CD4-positive, alpha-beta memory T cell (primary cell): ENCODE measurements at regions not wholly inside any gene's neighbourhood (a gene's known extent, or its start where the extent isn't known, plus 50 kb on each side); places are given as distances from the start of the nearest gene placed in this dataset.

Experiments used
- CTCF ChIA-PET: fragments of 350-600 bp; sonication (Branson Sonifier 250); formaldehyde crosslinking; loops from one replicate; lab custom pipeline; 2021; ENCODE audit warnings: inconsistent platforms; ENCODE audit not compliant: partially characterized antibody; lab: Charles Lee
- POLR2A ChIA-PET: fragments of 350-600 bp; sonication (Branson Sonifier 250); formaldehyde crosslinking; loops from one replicate; lab custom pipeline; 2021; ENCODE audit not compliant: partially characterized antibody; lab: Charles Lee
- DNase-seq, 5 donors: peaks; one replicate each; pipeline versions ENCODE4 v3.0.0 to v3.0.0-alpha.2; 2020 to 2022; ENCODE audit warnings: mixed read lengths in 1 of 5
- H3K27ac ChIP-seq: one replicate; pipeline ENCODE4 v1.7.0; 2013; ENCODE audit warnings: low read depth, low read length
- H3K27me3 ChIP-seq: 2 replicates; pipeline ENCODE4 v1.7.0; 2013; ENCODE audit warnings: mild to moderate bottlenecking, low read length, moderate library complexity; ENCODE audit not compliant: insufficient read depth
- H3K36me3 ChIP-seq: 2 replicates; pipeline ENCODE4 v1.7.0; 2013; ENCODE audit warnings: mild to moderate bottlenecking, low read length, moderate library complexity; ENCODE audit not compliant: insufficient read depth
- H3K4me1 ChIP-seq: 2 replicates; pipeline ENCODE4 v1.7.0; 2013; ENCODE audit warnings: mild to moderate bottlenecking, low read length, moderate library complexity; ENCODE audit not compliant: insufficient read depth
- H3K4me3 ChIP-seq, 2 donors: one replicate each; pipeline ENCODE4 v1.7.0; 2013; ENCODE audit warnings: low read length in 2 of 2, mild to moderate bottlenecking in 1 of 2
- H3K9me3 ChIP-seq, 2 donors: one replicate each; pipeline ENCODE4 v1.7.0; 2013; ENCODE audit warnings: low read length in 2 of 2, control low read depth in 1 of 2; ENCODE audit not compliant: control insufficient read depth in 1 of 2
- H3K27ac Mint-ChIP-seq, 7 donors: one replicate each; pipeline ENCODE4 v1.8.0; 2020 to 2021; ENCODE audit warnings: mixed read lengths in 7 of 7, mild to moderate bottlenecking in 6 of 7, inconsistent platforms in 3 of 7, moderate library complexity in 3 of 7
- H3K27me3 Mint-ChIP-seq, 2 donors: one replicate each; pipeline ENCODE4 v1.8.0; 2020 to 2021; ENCODE audit warnings: mixed read lengths in 2 of 2
- H3K36me3 Mint-ChIP-seq, 2 donors: one replicate each; pipeline ENCODE4 v1.8.0; 2020 to 2021; ENCODE audit warnings: mixed read lengths in 2 of 2, inconsistent platforms in 1 of 2, mild to moderate bottlenecking in 1 of 2
- H3K4me1 Mint-ChIP-seq, 4 donors: one replicate each; pipeline ENCODE4 v1.8.0; 2020 to 2021; ENCODE audit warnings: mixed read lengths in 4 of 4, mild to moderate bottlenecking in 1 of 4
- H3K4me3 Mint-ChIP-seq, 8 donors: one replicate each; pipeline ENCODE4 v1.8.0; 2020 to 2021; ENCODE audit warnings: mixed read lengths in 8 of 8, mild to moderate bottlenecking in 7 of 8, moderate library complexity in 6 of 8, inconsistent platforms in 3 of 8
- H3K9me3 Mint-ChIP-seq, 8 donors: one replicate each; pipeline ENCODE4 v1.8.0; 2020 to 2021; ENCODE audit warnings: mixed read lengths in 8 of 8, mild to moderate bottlenecking in 5 of 8, inconsistent platforms in 3 of 8, moderate library complexity in 1 of 8
- intact Hi-C: fragments of 100-400 bp; cut with micrococcal nuclease; formaldehyde crosslinking; loops from one replicate; pipeline ENCODE4 v1.15.1; 2023

DNA sequence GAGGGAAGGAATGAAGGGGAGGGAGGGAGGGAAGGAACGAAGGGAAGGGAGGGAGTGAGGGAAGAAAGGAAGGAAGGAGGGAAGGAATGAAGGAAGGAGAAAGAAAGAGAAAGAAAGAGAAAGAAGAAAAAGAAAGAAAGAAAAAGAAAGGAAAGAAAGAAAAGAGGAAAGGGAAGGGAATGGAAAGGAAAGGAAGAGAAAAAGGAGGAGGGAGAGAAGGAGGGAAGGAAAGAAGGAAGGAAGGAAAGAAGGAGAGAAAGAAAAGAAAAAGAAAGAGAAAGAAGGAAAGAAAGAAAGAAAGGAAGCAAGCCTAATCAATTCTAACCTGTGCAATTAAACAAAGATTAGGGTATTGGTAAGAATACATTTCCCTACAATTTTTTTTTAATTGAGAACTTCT lies 238.6 kb downstream of the PYDC2 start:
- Mint-ChIP-seq H3K4me1 (no peaks in the 10 kb centered on the region), H3K4me3 (no peak overlapping the region), H3K9me3 (peaks cover 0 to 11% (median 6%) of the 10 kb centered on the region in 8 donors), H3K27ac (no peak overlapping the region), H3K27me3 (no peaks in the 10 kb centered on the region), H3K36me3 (no peaks in the 10 kb centered on the region)
- intact Hi-C loops, result no loop called here
- H3K4me1 ChIP-seq, result no peaks in the 10 kb centered on the region
- POLR2A ChIA-PET, result no interaction called here
- no peaks in the 10 kb centered on the region for H3K27me3 ChIP-seq
- H3K9me3 ChIP-seq, result no peaks in the 10 kb centered on the region
- DNase-seq, result no peak
- no peak overlapping the region for H3K27ac ChIP-seq
- H3K4me3 ChIP-seq, result no peak overlapping the region
- CTCF ChIA-PET, result no interaction called here
- no peaks in the 10 kb centered on the region for H3K36me3 ChIP-seq

DNA sequence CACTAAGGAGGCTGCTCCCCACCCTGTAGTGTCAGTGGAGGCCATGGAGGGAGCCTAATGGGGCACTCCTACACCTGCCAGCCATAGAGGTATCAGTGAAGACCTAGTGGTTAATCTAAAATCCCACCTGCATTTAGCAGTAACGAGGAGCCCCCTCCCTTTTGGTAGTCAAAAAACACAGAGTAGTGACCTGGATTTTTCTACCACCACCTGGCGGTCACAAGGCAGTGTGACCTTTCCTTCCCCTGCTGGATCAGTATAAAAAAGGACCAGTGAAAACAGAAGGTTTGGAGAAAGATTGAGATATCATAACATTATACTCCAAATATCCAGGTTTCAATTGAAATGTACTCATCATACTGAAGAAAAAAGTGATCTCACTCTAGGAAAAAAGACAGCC lies 241.2 kb downstream of the PYDC2 start:
- H3K36me3 Mint-ChIP-seq, result no peaks in the 10 kb centered on the region
- no peaks in the 10 kb centered on the region for H3K9me3 ChIP-seq
- no peaks in the 10 kb centered on the region for H3K4me1 Mint-ChIP-seq
- no peak overlapping the region for H3K4me3 ChIP-seq
- H3K9me3 Mint-ChIP-seq, result peaks cover 0 to 11% (median 6%) of the 10 kb centered on the region in 8 donors
- CTCF ChIA-PET, result no interaction called here
- no peaks in the 10 kb centered on the region for H3K36me3 ChIP-seq
- H3K4me1 ChIP-seq, result no peaks in the 10 kb centered on the region
- no peak overlapping the region for H3K4me3 Mint-ChIP-seq
- DNase-seq, result no peak
- no peak overlapping the region for H3K27ac Mint-ChIP-seq
- no peak overlapping the region for H3K27ac ChIP-seq
- POLR2A ChIA-PET, result no interaction called here
- H3K27me3 Mint-ChIP-seq, result no peaks in the 10 kb centered on the region
- no peaks in the 10 kb centered on the region for H3K27me3 ChIP-seq
- intact Hi-C loops, result no loop called here

DNA sequence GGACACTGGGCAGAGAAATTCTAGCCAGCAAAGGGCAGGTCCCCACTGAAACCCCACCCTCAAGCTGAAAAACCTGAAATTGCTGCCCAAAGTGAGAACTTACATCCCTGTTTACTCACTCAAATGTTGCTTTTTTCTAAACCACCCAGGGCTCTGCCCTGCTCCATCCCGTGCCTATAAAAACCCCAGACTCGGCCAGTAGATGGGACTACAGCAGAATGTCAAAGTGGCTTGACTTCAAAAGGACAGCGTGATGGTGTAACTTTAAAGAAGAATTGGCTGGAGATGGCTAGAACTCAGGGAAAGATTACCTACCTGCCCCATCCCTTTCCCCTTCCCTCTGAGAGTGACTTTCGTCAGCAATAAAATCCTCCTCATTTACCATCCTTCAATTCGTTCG lies 246.9 kb downstream of the PYDC2 start:
- Histone ChIP-seq H3K27ac (no peak overlapping the region), H3K27me3 (no peaks in the 10 kb centered on the region), H3K4me3 (no peak overlapping the region), H3K36me3 (no peaks in the 10 kb centered on the region), H3K9me3 (no peaks in the 10 kb centered on the region), H3K4me1 (no peaks in the 10 kb centered on the region)
- Mint-ChIP-seq H3K27ac (no peak overlapping the region), H3K27me3 (no peaks in the 10 kb centered on the region), H3K4me1 (no peaks in the 10 kb centered on the region), H3K36me3 (no peaks in the 10 kb centered on the region), H3K4me3 (no peak overlapping the region), H3K9me3 (peaks cover 0 to 7% (median 5%) of the 10 kb centered on the region in 8 donors)
- ChIA-PET CTCF (no interaction called here), POLR2A (no interaction called here)
- intact Hi-C loops, result no loop called here
- DNase-seq, result no peak

DNA sequence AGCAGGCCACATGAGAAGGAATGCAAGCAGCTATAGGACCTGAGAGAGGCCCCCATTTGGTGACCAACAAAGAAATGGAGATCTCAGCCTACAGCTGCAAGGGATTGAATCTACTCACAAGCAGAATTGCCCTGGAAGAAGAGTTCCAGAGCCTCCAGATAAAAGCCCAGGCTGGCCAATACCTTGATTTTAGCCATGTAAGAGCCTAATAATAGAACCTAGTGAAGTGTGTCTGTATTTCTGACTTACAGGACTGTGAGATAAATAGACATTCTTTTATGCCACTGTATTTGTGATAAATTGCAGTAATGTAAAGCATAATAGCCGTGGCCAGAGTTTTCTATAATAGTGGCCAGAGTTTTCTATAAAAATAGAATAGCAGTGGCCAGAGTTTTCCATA lies 254.6 kb downstream of the PYDC2 start:
- no peak overlapping the region for H3K27ac ChIP-seq
- Mint-ChIP-seq H3K27ac (no peak overlapping the region), H3K9me3 (peaks cover 0 to 8% (median under 1%) of the 10 kb centered on the region in 8 donors), H3K4me3 (no peak overlapping the region), H3K27me3 (no peaks in the 10 kb centered on the region), H3K36me3 (no peaks in the 10 kb centered on the region), H3K4me1 (no peaks in the 10 kb centered on the region)
- no peaks in the 10 kb centered on the region for H3K9me3 ChIP-seq
- CTCF ChIA-PET, result no interaction called here
- no peaks in the 10 kb centered on the region for H3K36me3 ChIP-seq
- POLR2A ChIA-PET, result no interaction called here
- intact Hi-C loops, result no loop called here
- no peaks in the 10 kb centered on the region for H3K27me3 ChIP-seq
- no peak for DNase-seq
- no peak overlapping the region for H3K4me3 ChIP-seq
- H3K4me1 ChIP-seq, result no peaks in the 10 kb centered on the region

DNA sequence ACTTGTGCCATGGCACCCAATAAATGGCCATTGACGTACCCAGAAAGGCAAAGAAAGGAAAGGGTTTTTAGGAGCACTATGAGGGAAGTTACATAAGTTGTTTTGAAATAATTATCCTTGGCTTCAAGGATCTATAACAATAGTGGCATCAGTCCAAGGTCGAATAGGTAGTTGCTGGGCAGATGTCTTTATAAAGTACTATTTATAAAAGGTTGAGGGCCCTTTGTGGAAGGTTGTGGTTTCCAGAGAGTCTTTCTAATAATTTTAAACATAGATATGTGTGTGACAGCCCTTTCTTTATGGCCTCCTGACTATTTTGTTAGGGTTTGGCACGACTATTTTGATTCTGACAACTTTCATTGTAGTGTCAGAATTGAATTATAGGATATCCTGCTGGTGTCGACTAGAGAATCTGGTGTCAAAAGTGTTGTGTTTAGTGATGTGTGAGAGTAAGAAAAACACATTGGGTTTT lies 260.5 kb downstream of the PYDC2 start:
- no peak overlapping the region for H3K27ac Mint-ChIP-seq
- Histone ChIP-seq H3K4me3 (no peak overlapping the region), H3K36me3 (no peaks in the 10 kb centered on the region), H3K4me1 (no peaks in the 10 kb centered on the region), H3K27me3 (no peaks in the 10 kb centered on the region), H3K27ac (no peak overlapping the region), H3K9me3 (no peaks in the 10 kb centered on the region)
- no peaks in the 10 kb centered on the region for H3K4me1 Mint-ChIP-seq
- ChIA-PET CTCF (no interaction called here), POLR2A (no interaction called here)
- H3K4me3 Mint-ChIP-seq, result no peak overlapping the region
- no peaks in the 10 kb centered on the region for H3K36me3 Mint-ChIP-seq
- H3K9me3 Mint-ChIP-seq, result peaks cover 0 to 2% (median 0%) of the 10 kb centered on the region in 8 donors
- no peak for DNase-seq
- intact Hi-C loops, result no loop called here
- H3K27me3 Mint-ChIP-seq, result no peaks in the 10 kb centered on the region

DNA sequence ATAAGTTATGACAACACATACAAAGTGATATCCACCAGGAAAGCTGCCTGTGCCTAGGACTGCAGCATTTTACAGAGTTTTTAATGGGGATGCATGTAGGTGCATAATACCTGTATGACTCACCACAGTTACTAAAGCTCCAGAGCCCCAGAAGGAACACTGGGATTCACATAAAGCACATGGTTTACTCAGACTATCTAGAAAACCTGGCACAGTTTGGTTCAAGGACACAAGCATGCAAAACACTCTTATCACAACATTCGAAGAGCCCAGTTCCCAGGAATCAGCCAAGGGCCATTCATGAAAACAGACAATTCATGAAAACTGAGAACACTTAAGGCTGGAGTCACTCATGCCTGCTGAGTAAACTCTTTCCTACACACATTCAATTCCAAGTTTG lies 261.0 kb downstream of the PYDC2 start:
- peaks cover 0 to 2% (median 0%) of the 10 kb centered on the region in 8 donors for H3K9me3 Mint-ChIP-seq
- H3K27ac Mint-ChIP-seq, result no peak overlapping the region
- no peaks in the 10 kb centered on the region for H3K4me1 ChIP-seq
- no peaks in the 10 kb centered on the region for H3K27me3 Mint-ChIP-seq
- POLR2A ChIA-PET, result no interaction called here
- H3K4me3 ChIP-seq, result no peak overlapping the region
- H3K9me3 ChIP-seq, result no peaks in the 10 kb centered on the region
- DNase-seq, result no peak
- no peaks in the 10 kb centered on the region for H3K4me1 Mint-ChIP-seq
- H3K36me3 Mint-ChIP-seq, result no peaks in the 10 kb centered on the region
- CTCF ChIA-PET, result no interaction called here
- H3K36me3 ChIP-seq, result no peaks in the 10 kb centered on the region
- intact Hi-C loops, result no loop called here
- H3K27ac ChIP-seq, result no peak overlapping the region
- H3K4me3 Mint-ChIP-seq, result no peak overlapping the region
- no peaks in the 10 kb centered on the region for H3K27me3 ChIP-seq

DNA sequence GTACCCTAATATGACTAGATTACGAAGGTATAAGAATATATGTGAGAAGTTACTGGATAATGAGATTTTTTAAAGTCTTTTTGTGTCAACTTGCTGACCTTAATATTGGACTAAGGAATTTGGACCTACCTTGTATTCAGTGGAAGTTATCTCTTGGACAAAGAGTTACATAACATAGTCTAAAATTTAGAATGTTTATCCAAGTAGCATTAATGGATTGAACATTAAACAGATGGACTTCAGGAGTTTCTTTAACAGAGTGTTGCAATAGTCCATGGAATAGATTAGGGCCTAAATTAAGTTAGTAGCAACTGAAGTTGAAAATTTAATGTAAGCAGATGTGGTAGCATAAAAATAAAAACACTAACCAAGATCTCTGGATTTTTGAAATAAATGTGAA lies 266.4 kb downstream of the PYDC2 start:
- ChIA-PET POLR2A (no interaction called here), CTCF (no interaction called here)
- Histone ChIP-seq H3K9me3 (no peaks in the 10 kb centered on the region), H3K4me1 (no peaks in the 10 kb centered on the region), H3K27ac (no peak overlapping the region), H3K27me3 (no peaks in the 10 kb centered on the region), H3K4me3 (no peak overlapping the region), H3K36me3 (no peaks in the 10 kb centered on the region)
- no peak overlapping the region for H3K27ac Mint-ChIP-seq
- intact Hi-C loops, result no loop called here
- H3K4me1 Mint-ChIP-seq, result no peaks in the 10 kb centered on the region
- H3K36me3 Mint-ChIP-seq, result no peaks in the 10 kb centered on the region
- DNase-seq, result no peak
- H3K27me3 Mint-ChIP-seq, result no peaks in the 10 kb centered on the region
- peaks cover 0 to 10% (median 0%) of the 10 kb centered on the region in 8 donors for H3K9me3 Mint-ChIP-seq
- H3K4me3 Mint-ChIP-seq, result no peak overlapping the region

DNA sequence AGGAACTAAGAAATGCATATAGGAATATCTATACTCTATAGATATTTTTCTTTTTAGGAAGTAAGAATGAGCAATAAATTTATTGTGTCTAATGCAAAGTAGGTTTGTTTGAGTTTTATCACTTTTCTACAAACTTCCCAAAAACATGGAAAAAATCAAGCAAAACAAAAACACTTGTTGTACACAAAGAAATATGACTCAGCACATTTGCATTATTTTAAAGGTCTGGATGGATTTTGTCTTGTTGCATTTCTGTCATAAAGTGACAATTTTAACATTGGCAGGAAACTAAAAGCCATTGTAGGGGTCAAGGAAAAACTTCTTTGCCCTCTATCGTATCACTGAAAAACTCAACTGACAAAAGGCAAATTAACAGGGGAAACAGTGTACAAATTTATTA lies 267.2 kb downstream of the PYDC2 start:
- no peak for DNase-seq
- CTCF ChIA-PET, result no interaction called here
- H3K4me3 ChIP-seq, result no peak overlapping the region
- intact Hi-C loops, result no loop called here
- H3K27me3 ChIP-seq, result no peaks in the 10 kb centered on the region
- H3K4me1 ChIP-seq, result no peaks in the 10 kb centered on the region
- no peak overlapping the region for H3K4me3 Mint-ChIP-seq
- no peak overlapping the region for H3K27ac Mint-ChIP-seq
- no peaks in the 10 kb centered on the region for H3K4me1 Mint-ChIP-seq
- no peaks in the 10 kb centered on the region for H3K9me3 ChIP-seq
- H3K36me3 ChIP-seq, result no peaks in the 10 kb centered on the region
- H3K9me3 Mint-ChIP-seq, result peaks cover 0 to 12% (median 6%) of the 10 kb centered on the region in 8 donors
- H3K27ac ChIP-seq, result no peak overlapping the region
- POLR2A ChIA-PET, result no interaction called here
- no peaks in the 10 kb centered on the region for H3K27me3 Mint-ChIP-seq
- no peaks in the 10 kb centered on the region for H3K36me3 Mint-ChIP-seq
